ENCODE measurements at regions not wholly inside any gene's neighbourhood (a gene's known extent, or its start where the extent isn't known, plus 50 kb on each side); places are given as distances from the start of the nearest gene placed in this dataset.

- TF ChIP-seq RAD21 (IDR thresholded peaks at IDR 0.05; ENCODE audit: low read length) (no peak), SIN3A (IDR thresholded peaks at IDR 0.05; ENCODE audit: borderline replicate concordance, low read depth, low read length) (no peak), SMC3 (IDR thresholded peaks at IDR 0.05; ENCODE audit: low read depth, low read length) (no peak), REST (IDR thresholded peaks at IDR 0.05; ENCODE audit: low read depth, low read length) (no peak), RFX5 (IDR thresholded peaks at IDR 0.05; ENCODE audit: low read length) (no peak), CTCF (IDR thresholded peaks at IDR 0.05) (no peak), POLR2AphosphoS5 (IDR thresholded peaks at IDR 0.05; ENCODE audit: low read depth, low read length) (no peak)
These were observed 220.5 kb upstream of the DUSP10 start for GRCh38 chr1:221962385-221962784.
